ENCODE measurements at regions not wholly inside any gene's neighbourhood (a gene's known extent, or its start where the extent isn't known, plus 50 kb on each side); places are given as distances from the start of the nearest gene placed in this dataset.

DNA sequence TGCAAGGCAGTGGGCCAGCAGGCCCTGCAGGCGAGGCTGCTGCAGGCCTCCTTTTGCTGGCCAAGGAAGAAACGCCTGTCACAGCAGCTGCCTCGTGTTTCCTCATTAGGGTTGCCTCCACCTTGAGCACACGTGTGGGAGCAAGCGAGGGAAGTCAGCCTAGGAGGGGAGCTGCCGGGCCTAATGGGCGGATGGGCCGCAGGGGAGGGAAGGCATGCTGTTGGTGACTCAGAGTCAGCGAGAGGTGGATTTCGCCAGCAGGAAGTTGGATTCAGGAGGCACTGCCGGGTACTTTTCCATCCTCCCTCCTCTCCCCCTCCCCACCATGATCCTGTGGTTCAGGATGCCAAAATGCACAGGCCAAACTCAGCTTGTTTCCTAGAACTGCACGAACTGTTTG is 498.7 kb downstream of the METTL15 start:
- TF ChIP-seq POLR2A (IDR thresholded peaks at IDR 0.05; ENCODE audit: low read depth, low read length) (no peak), GATA2 (IDR thresholded peaks at IDR 0.05; ENCODE audit: insufficient read depth, insufficient read length, low read depth, low read length) (no peak), POLR2AphosphoS5 (IDR thresholded peaks at IDR 0.05; ENCODE audit: insufficient read depth, low read depth, low read length) (no peak)
- TF ChIP-seq, protein P1, sequence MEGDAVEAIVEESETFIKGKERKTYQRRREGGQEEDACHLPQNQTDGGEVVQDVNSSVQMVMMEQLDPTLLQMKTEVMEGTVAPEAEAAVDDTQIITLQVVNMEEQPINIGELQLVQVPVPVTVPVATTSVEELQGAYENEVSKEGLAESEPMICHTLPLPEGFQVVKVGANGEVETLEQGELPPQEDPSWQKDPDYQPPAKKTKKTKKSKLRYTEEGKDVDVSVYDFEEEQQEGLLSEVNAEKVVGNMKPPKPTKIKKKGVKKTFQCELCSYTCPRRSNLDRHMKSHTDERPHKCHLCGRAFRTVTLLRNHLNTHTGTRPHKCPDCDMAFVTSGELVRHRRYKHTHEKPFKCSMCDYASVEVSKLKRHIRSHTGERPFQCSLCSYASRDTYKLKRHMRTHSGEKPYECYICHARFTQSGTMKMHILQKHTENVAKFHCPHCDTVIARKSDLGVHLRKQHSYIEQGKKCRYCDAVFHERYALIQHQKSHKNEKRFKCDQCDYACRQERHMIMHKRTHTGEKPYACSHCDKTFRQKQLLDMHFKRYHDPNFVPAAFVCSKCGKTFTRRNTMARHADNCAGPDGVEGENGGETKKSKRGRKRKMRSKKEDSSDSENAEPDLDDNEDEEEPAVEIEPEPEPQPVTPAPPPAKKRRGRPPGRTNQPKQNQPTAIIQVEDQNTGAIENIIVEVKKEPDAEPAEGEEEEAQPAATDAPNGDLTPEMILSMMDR (IDR thresholded peaks at IDR 0.05; ENCODE audit: extremely low read depth in 1 of 2, insufficient read depth in 1 of 2, low read depth in 1 of 2, low read length in 2 of 2), result no peak
